ENCODE measurements at regions not wholly inside any gene's neighbourhood (a gene's known extent, or its start where the extent isn't known, plus 50 kb on each side); places are given as distances from the start of the nearest gene placed in this dataset.

- Histone ChIP-seq H3K4me1 (replicated peaks in 1 of 2; ENCODE audit: control insufficient read depth in 2 of 2, insufficient read depth in 2 of 2, low read length in 2 of 2) (no peaks in the 10 kb centered on the region), H3K4me2 (ENCODE audit: insufficient read depth, low read length) (no peak overlapping the region), H3K36me3 (ENCODE audit: control insufficient read depth, insufficient read depth, low read length) (no peaks in the 10 kb centered on the region), H3K9me3 (replicated peaks; ENCODE audit: control insufficient read depth, insufficient read depth, low read depth, low read length) (no peaks in the 10 kb centered on the region), H2AFZ (ENCODE audit: low read depth, low read length) (no peak overlapping the region), H3K27ac (ENCODE audit: extremely low read depth, low read depth, low read length) (no peak overlapping the region), H3K9ac (ENCODE audit: insufficient read depth in 1 of 2, low read depth in 2 of 2, low read length in 2 of 2) (no peak overlapping the region), H3K27me3 (ENCODE audit: control insufficient read depth in 2 of 2, insufficient read depth in 2 of 2, low read length in 2 of 2) (no peaks in the 10 kb centered on the region), H3K79me2 (ENCODE audit: control insufficient read depth, insufficient read depth, low read length) (no peaks in the 10 kb centered on the region), H3K9me1 (ENCODE audit: control insufficient read depth, insufficient read depth, low read length) (no peaks in the 10 kb centered on the region), H4K20me1 (replicated peaks; ENCODE audit: control insufficient read depth, insufficient read depth, low read length) (no peaks in the 10 kb centered on the region), H3K4me3 (no peak overlapping the region)
- CTCF ChIA-PET (ENCODE audit: low intra/inter-chr PET ratio): no interaction called here
- WGBS (ENCODE audit: insufficient coverage, low coverage, missing lambda C conversion rate): 0% methylated on average over 4 of the region's 5 CpGs
- in situ Hi-C loops (cut with MboI) (no loop called here), intact Hi-C loops (cut with micrococcal nuclease) (no loop called here)
- no peak for FAIRE-seq
- no TSS peak for BruUV-seq (replicated peaks)
- POLR2A ChIA-PET: no interaction called here
- DNase-seq (ENCODE audit: extremely low read depth in 1 of 4, low spot score in 3 of 4): no peak
- no peak for ATAC-seq
- TF ChIP-seq RUNX1 (IDR thresholded peaks at IDR 0.05; ENCODE audit: low read depth): no peak
- no peak for TF ChIP-seq SREBF2 (CRISPR knock-in tag; IDR thresholded peaks at IDR 0.05)
- TF ChIP-seq CBX8 (IDR thresholded peaks at IDR 0.05; ENCODE audit: borderline replicate concordance, extremely low read depth, low read depth, low read length, poor library complexity, severe bottlenecking): no peak
- no peak for TF ChIP-seq RAD21 (CRISPR knock-in tag; conservative IDR thresholded peaks at IDR 0.05 in 1 of 2, IDR thresholded peaks at IDR 0.05 in 1 of 2)
- no peak for TF ChIP-seq GMEB1 (CRISPR knock-in tag; IDR thresholded peaks at IDR 0.05)
- no peak for TF ChIP-seq PBX2 (CRISPR knock-in tag; IDR thresholded peaks at IDR 0.05; ENCODE audit: low read depth)
- no peak for TF ChIP-seq PBX2 (tag; conservative IDR thresholded peaks at IDR 0.05; ENCODE audit: low read depth)
- no peak for TF ChIP-seq ZNF586 (CRISPR knock-in tag; conservative IDR thresholded peaks at IDR 0.05)
- no peak for TF ChIP-seq SIN3B (IDR thresholded peaks at IDR 0.05; ENCODE audit: low read depth)
- TF ChIP-seq PHF20 (IDR thresholded peaks at IDR 0.05; ENCODE audit: partially characterized antibody): no peak
- no peak for TF ChIP-seq NBN (IDR thresholded peaks at IDR 0.05; ENCODE audit: low read depth)
- no peak for TF ChIP-seq STAG1 (CRISPR knock-in tag; IDR thresholded peaks at IDR 0.05; ENCODE audit: borderline replicate concordance)
- no peak for TF ChIP-seq SETDB1 (IDR thresholded peaks at IDR 0.05; ENCODE audit: low read length)
- TF ChIP-seq TRIM28 (IDR thresholded peaks at IDR 0.05): no peak
- no peak for TF ChIP-seq PPARD (CRISPR knock-in tag; IDR thresholded peaks at IDR 0.05)
- no peak for TF ChIP-seq HDAC1 (IDR thresholded peaks at IDR 0.05)
- TF ChIP-seq RAD51 (IDR thresholded peaks at IDR 0.05; ENCODE audit: borderline replicate concordance, low read depth): no peak
- no peak for TF ChIP-seq HNRNPK (IDR thresholded peaks at IDR 0.05; ENCODE audit: low read depth, low read length, poor library complexity, severe bottlenecking)
- TF ChIP-seq PCBP1 (IDR thresholded peaks at IDR 0.05; ENCODE audit: low read depth, low read length, poor library complexity, severe bottlenecking): no peak
- no peak for TF ChIP-seq MLX (CRISPR knock-in tag; conservative IDR thresholded peaks at IDR 0.05)
These were observed 901.7 kb upstream of the LRRTM1 start for GRCh38 chr2:81206216-81206615.
